GM12878 (cell line): ENCODE measurements at regions not wholly inside any gene's neighbourhood (a gene's known extent, or its start where the extent isn't known, plus 50 kb on each side); places are given as distances from the start of the nearest gene placed in this dataset.
"Not testable (repeated sequence)": the region's sequence is repeated elsewhere in the genome, so short reads cannot be mapped to it uniquely, and the experiment has no call there.

ENCODE experiments used
- ATF2 ChIP-seq: IDR thresholded peaks from 2 replicates; pipeline ENCODE4 v1.6.1; 2012; ENCODE audit warnings: low read length, inconsistent platforms
- CEBPB ChIP-seq, 2 experiments: fragments of 150-350 bp in 1 of 2; IDR thresholded peaks; 2 replicates each; pipeline ENCODE4 v1.6.1; 2012 to 2014; ENCODE audit warnings: low read depth in 2 of 2, low read length in 2 of 2, borderline replicate concordance in 1 of 2, inconsistent platforms in 1 of 2
- CTCF ChIP-seq, 3 experiments: IDR thresholded peaks in 2 of 3; conservative IDR thresholded peaks in 1 of 3; 2 replicates each; pipeline ENCODE4 v1.5.1; 2011; ENCODE audit warnings: low read depth in 3 of 3, low read length in 3 of 3, mild to moderate bottlenecking in 3 of 3, control low read depth in 2 of 3, moderate library complexity in 2 of 3, inconsistent platforms in 1 of 3, mixed read lengths in 1 of 3; ENCODE audit not compliant: control insufficient read depth in 2 of 3, insufficient read depth in 1 of 3; ENCODE audit errors: extremely low read depth in 1 of 3
- NFXL1 ChIP-seq: fragments of 450-650 bp; IDR thresholded peaks from 2 replicates; pipeline ENCODE4 v1.6.1; 2017; ENCODE audit warnings: antibody characterized with exemption, mild to moderate bottlenecking, borderline replicate concordance
- POLR2AphosphoS5 ChIP-seq: IDR thresholded peaks from 2 replicates; pipeline ENCODE4 v1.6.1; 2011; ENCODE audit warnings: mild to moderate bottlenecking, low read length, inconsistent platforms
- RFX5 ChIP-seq: IDR thresholded peaks from 2 replicates; pipeline ENCODE4 v1.6.1; 2011; ENCODE audit warnings: low read depth, low read length, improper control_type of control experiment
- SREBF2 ChIP-seq: IDR thresholded peaks from 2 replicates; pipeline ENCODE4 v1.6.1; 2012; ENCODE audit warnings: mild to moderate bottlenecking, low read length
- TF ChIP-seq, protein P1 (sequence below): IDR thresholded peaks from 2 replicates; pipeline ENCODE4 v1.6.1; 2012; ENCODE audit warnings: improper control_type of control experiment, low read depth, low read length; ENCODE audit not compliant: insufficient replicate concordance
- TF ChIP-seq, protein P2 (sequence below): fragments of 150-350 bp; IDR thresholded peaks from 2 replicates; pipeline ENCODE4 v1.6.1; 2014; ENCODE audit warnings: mild to moderate bottlenecking, low read depth, low read length

- TF ChIP-seq CTCF (IDR thresholded peaks at IDR 0.05 in 2 of 3, conservative IDR thresholded peaks at IDR 0.05 in 1 of 3; ENCODE audit: control insufficient read depth in 2 of 3, extremely low read depth in 1 of 3, insufficient read depth in 1 of 3, low read depth in 3 of 3, low read length in 3 of 3); CEBPB (IDR thresholded peaks at IDR 0.05; ENCODE audit: borderline replicate concordance in 1 of 2, low read depth in 2 of 2, low read length in 2 of 2); POLR2AphosphoS5; ATF2; SREBF2; RFX5; NFXL1: not testable (repeated sequence)
- TF ChIP-seq, protein P1, sequence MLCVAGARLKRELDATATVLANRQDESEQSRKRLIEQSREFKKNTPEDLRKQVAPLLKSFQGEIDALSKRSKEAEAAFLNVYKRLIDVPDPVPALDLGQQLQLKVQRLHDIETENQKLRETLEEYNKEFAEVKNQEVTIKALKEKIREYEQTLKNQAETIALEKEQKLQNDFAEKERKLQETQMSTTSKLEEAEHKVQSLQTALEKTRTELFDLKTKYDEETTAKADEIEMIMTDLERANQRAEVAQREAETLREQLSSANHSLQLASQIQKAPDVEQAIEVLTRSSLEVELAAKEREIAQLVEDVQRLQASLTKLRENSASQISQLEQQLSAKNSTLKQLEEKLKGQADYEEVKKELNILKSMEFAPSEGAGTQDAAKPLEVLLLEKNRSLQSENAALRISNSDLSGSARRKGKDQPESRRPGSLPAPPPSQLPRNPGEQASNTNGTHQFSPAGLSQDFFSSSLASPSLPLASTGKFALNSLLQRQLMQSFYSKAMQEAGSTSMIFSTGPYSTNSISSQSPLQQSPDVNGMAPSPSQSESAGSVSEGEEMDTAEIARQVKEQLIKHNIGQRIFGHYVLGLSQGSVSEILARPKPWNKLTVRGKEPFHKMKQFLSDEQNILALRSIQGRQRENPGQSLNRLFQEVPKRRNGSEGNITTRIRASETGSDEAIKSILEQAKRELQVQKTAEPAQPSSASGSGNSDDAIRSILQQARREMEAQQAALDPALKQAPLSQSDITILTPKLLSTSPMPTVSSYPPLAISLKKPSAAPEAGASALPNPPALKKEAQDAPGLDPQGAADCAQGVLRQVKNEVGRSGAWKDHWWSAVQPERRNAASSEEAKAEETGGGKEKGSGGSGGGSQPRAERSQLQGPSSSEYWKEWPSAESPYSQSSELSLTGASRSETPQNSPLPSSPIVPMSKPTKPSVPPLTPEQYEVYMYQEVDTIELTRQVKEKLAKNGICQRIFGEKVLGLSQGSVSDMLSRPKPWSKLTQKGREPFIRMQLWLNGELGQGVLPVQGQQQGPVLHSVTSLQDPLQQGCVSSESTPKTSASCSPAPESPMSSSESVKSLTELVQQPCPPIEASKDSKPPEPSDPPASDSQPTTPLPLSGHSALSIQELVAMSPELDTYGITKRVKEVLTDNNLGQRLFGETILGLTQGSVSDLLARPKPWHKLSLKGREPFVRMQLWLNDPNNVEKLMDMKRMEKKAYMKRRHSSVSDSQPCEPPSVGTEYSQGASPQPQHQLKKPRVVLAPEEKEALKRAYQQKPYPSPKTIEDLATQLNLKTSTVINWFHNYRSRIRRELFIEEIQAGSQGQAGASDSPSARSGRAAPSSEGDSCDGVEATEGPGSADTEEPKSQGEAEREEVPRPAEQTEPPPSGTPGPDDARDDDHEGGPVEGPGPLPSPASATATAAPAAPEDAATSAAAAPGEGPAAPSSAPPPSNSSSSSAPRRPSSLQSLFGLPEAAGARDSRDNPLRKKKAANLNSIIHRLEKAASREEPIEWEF, result not testable (repeated sequence)
- TF ChIP-seq, protein P2, sequence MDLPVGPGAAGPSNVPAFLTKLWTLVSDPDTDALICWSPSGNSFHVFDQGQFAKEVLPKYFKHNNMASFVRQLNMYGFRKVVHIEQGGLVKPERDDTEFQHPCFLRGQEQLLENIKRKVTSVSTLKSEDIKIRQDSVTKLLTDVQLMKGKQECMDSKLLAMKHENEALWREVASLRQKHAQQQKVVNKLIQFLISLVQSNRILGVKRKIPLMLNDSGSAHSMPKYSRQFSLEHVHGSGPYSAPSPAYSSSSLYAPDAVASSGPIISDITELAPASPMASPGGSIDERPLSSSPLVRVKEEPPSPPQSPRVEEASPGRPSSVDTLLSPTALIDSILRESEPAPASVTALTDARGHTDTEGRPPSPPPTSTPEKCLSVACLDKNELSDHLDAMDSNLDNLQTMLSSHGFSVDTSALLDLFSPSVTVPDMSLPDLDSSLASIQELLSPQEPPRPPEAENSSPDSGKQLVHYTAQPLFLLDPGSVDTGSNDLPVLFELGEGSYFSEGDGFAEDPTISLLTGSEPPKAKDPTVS, result not testable (repeated sequence)
Measured at GRCh38 chr17:77562361-77562760, 396.1 kb upstream of the TNRC6C start.
